HFFc6 (cell line): ENCODE measurements at regions not wholly inside any gene's neighbourhood (a gene's known extent, or its start where the extent isn't known, plus 50 kb on each side); places are given as distances from the start of the nearest gene placed in this dataset.

Experiments used
- DNase-seq: peaks from one replicate; pipeline ENCODE4 v3.0.0-alpha.2; 2018
- H3K27ac Mint-ChIP-seq: 2 replicates; pipeline ENCODE4 v1.8.0; 2020; ENCODE audit warnings: mild to moderate bottlenecking, mixed read lengths
- H3K27me3 Mint-ChIP-seq: 2 replicates; pipeline ENCODE4 v1.8.0; 2021; ENCODE audit warnings: mild to moderate bottlenecking, moderate library complexity, mixed read lengths; ENCODE audit not compliant: insufficient read depth
- H3K36me3 Mint-ChIP-seq: 2 replicates; pipeline ENCODE4 v1.8.0; 2021; ENCODE audit warnings: low read depth, mixed read lengths
- H3K4me1 Mint-ChIP-seq: 2 replicates; pipeline ENCODE4 v1.8.0; 2020; ENCODE audit warnings: low read depth, mixed read lengths
- H3K4me3 Mint-ChIP-seq: 2 replicates; pipeline ENCODE4 v1.8.0; 2020; ENCODE audit warnings: mild to moderate bottlenecking, moderate library complexity, mixed read lengths
- H3K9me3 Mint-ChIP-seq: 2 replicates; pipeline ENCODE4 v1.8.0; 2020; ENCODE audit warnings: mild to moderate bottlenecking, mixed read lengths
- CTCF ChIP-seq: fragments of 200-600 bp; sonication (generic); IDR thresholded peaks from 2 replicates; pipeline ENCODE4 v1.5.0; 2021; ENCODE audit warnings: antibody characterized with exemption, mild to moderate bottlenecking

GRCh38 chr21:38954588-38955004, 148.9 kb downstream of the ETS2 start:
- no peaks in the 10 kb centered on the region; the same call in none of the 2 replicates for H3K27me3 Mint-ChIP-seq
- no peak overlapping the region for H3K4me3 Mint-ChIP-seq
- TF ChIP-seq CTCF = no peak
- DNase-seq = no peak
- peaks cover 72% of the 10 kb centered on the region for H3K4me1 Mint-ChIP-seq
- peaks cover 5% of the 10 kb centered on the region; the same call in 1 of the 2 replicates for H3K36me3 Mint-ChIP-seq
- H3K27ac Mint-ChIP-seq = no peak overlapping the region
- H3K9me3 Mint-ChIP-seq = no peaks in the 10 kb centered on the region; the same call in 1 of the 2 replicates

GRCh38 chr21:38953516-38953915, 147.8 kb downstream of the ETS2 start:
- Mint-ChIP-seq H3K9me3 (no peaks in the 10 kb centered on the region; the same call in 1 of the 2 replicates), H3K4me1 (peaks cover 72% of the 10 kb centered on the region), H3K27ac (no peak overlapping the region), H3K36me3 (peaks cover 5% of the 10 kb centered on the region; the same call in 1 of the 2 replicates), H3K4me3 (no peak overlapping the region), H3K27me3 (no peaks in the 10 kb centered on the region; the same call in none of the 2 replicates)
- no peak for DNase-seq
- no peak for TF ChIP-seq CTCF

GRCh38 chr21:38952890-38953289, 147.2 kb downstream of the ETS2 start:
- no peak for DNase-seq
- TF ChIP-seq CTCF = no peak
- Mint-ChIP-seq H3K4me1 (peaks cover 72% of the 10 kb centered on the region), H3K27me3 (no peaks in the 10 kb centered on the region; the same call in none of the 2 replicates), H3K36me3 (peaks cover 5% of the 10 kb centered on the region; the same call in 1 of the 2 replicates), H3K9me3 (no peaks in the 10 kb centered on the region; the same call in 1 of the 2 replicates), H3K27ac (no peak overlapping the region), H3K4me3 (no peak overlapping the region)

GRCh38 chr21:38951095-38951730, 145.5 kb downstream of the ETS2 start:
- Mint-ChIP-seq H3K4me3 (no peak overlapping the region), H3K9me3 (no peaks in the 10 kb centered on the region; the same call in 1 of the 2 replicates), H3K27ac (no peak overlapping the region), H3K27me3 (no peaks in the 10 kb centered on the region; the same call in none of the 2 replicates), H3K36me3 (peaks cover 5% of the 10 kb centered on the region; the same call in 1 of the 2 replicates), H3K4me1 (peaks cover 72% of the 10 kb centered on the region)
- no peak for TF ChIP-seq CTCF
- no peak for DNase-seq

GRCh38 chr21:38950435-38951094, 144.8 kb downstream of the ETS2 start:
- no peak for TF ChIP-seq CTCF
- peaks cover 5% of the 10 kb centered on the region; the same call in 1 of the 2 replicates for H3K36me3 Mint-ChIP-seq
- peak overlapping the region; percentile 46 for H3K27ac Mint-ChIP-seq
- no peaks in the 10 kb centered on the region; the same call in 1 of the 2 replicates for H3K27me3 Mint-ChIP-seq
- no peak overlapping the region for H3K4me3 Mint-ChIP-seq
- DNase-seq = peak; percentile 68
- H3K4me1 Mint-ChIP-seq = peaks cover 72% of the 10 kb centered on the region
- H3K9me3 Mint-ChIP-seq = no peaks in the 10 kb centered on the region; the same call in 1 of the 2 replicates
